Gastroesophageal sphincter (tissue), 4 donors: ENCODE measurements at regions not wholly inside any gene's neighbourhood (a gene's known extent, or its start where the extent isn't known, plus 50 kb on each side); places are given as distances from the start of the nearest gene placed in this dataset.

Experiments
- ATAC-seq: fragments of 150-250 bp; one replicate; pipeline ENCODE4 v1.9.1; 2016; ENCODE audit warnings: mild to moderate bottlenecking, moderate library complexity
- H3K27ac ChIP-seq, 4 donors: fragments of 200-600 bp; sonication (generic) in 3 of 4; 1 replicate in 3 of 4; 2 replicates in 1 of 4; pipeline ENCODE4 v1.5.1; 2016 to 2019
- H3K27me3 ChIP-seq: fragments of 200-600 bp; sonication (generic); one replicate; pipeline ENCODE4 v1.5.1; 2019
- H3K36me3 ChIP-seq, 2 donors: fragments of 200-600 bp; sonication (generic); one replicate each; pipeline ENCODE4 v1.5.1; 2019; ENCODE audit warnings: control low read depth in 1 of 2
- H3K4me1 ChIP-seq, 3 donors: fragments of 200-600 bp; sonication (generic); 1 replicate in 2 of 3; 2 replicates in 1 of 3; pipeline ENCODE4 v1.5.1; 2016 to 2019; ENCODE audit warnings: control low read depth in 2 of 3
- H3K4me3 ChIP-seq, 2 donors: fragments of 200-600 bp; sonication (generic); one replicate each; pipeline ENCODE4 v1.5.1; 2019; ENCODE audit warnings: mild to moderate bottlenecking in 1 of 2, moderate library complexity in 1 of 2
- H3K9me3 ChIP-seq, 3 donors: fragments of 200-600 bp; sonication (generic); one replicate each; pipeline ENCODE4 v1.5.1; 2017 to 2019; ENCODE audit warnings: control low read depth in 2 of 3
- EP300 ChIP-seq: sonication (generic); formaldehyde crosslinking; IDR thresholded peaks from one replicate; pipeline ENCODE4 v1.6.1; 2017; ENCODE audit warnings: antibody characterized with exemption, mild to moderate bottlenecking
- POLR2A ChIP-seq, 2 donors: fragments of 450-650 bp; IDR thresholded peaks; one replicate each; pipeline ENCODE4 v1.6.1; 2017; ENCODE audit warnings: antibody characterized with exemption in 2 of 2, mild to moderate bottlenecking in 2 of 2, moderate library complexity in 1 of 2
- POLR2AphosphoS5 ChIP-seq: sonication (generic); formaldehyde crosslinking; IDR thresholded peaks from one replicate; pipeline ENCODE4 v1.6.1; 2017; ENCODE audit warnings: antibody characterized with exemption
- WGBS, 2 donors: methylation state at CpG; one replicate each; pipeline ENCODE4 v1.1.5; 2018; ENCODE audit warnings: low coverage in 1 of 2; 5-methylcytosine and 5-hydroxymethylcytosine counted together
- TF ChIP-seq, protein P1 (sequence below), 4 experiments: fragments of 200-600 bp in 2 of 4; fragments of 450-650 bp in 2 of 4; sonication (generic) in 1 of 4; IDR thresholded peaks; one replicate each; pipeline ENCODE4 v1.5.1; 2017 to 2019; ENCODE audit warnings: antibody characterized with exemption in 4 of 4, mild to moderate bottlenecking in 2 of 4, moderate library complexity in 2 of 4

DNA sequence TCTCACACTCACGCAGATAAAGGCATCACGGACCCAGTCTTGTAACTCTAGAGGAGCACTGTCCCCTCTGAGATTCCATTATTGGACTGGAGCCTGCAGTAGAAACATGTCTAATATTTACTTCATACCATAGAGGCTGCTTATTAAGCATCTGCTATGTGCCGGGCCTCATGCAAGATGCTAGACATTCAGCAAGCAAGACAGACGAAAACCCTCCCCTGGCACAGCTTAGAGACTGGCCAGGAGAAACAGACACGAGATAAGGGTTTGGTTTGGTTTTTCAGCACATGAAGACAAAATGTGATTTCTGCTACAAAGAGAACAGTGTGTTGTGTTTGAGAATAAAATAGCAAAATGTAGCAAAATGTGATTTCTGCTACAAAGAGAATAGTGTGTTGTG lies 719.2 kb downstream of the MED13L start:
- 63 to 88% methylated on average over 3 to 5 of the region's 5 CpGs for WGBS, 2 donors
- ATAC-seq, result no peak

DNA sequence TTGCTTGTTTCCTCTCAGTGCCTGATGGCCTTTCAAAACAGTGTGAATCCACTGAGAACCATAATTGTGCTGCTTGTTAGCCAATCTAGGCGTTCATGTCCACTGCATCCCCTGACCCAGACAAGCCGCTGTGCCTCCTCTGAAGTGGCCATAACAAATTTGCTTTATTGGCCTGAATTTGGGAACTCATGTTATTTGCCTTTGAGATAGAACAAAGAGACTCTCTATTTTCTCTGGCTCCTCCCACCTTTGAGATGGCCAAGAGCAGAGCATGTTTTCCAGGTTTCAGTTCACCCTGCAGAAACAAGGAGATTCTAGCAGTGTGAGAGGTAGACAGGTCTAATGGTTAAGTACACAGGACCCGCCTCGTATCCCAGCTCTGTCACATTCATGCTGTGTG lies 723.9 kb downstream of the MED13L start:
- no peak for ATAC-seq
- Histone ChIP-seq H3K4me3 (no peak overlapping the region), H3K36me3 (no peaks in the 10 kb centered on the region), H3K9me3 (peaks cover 0 to 12% (median 0%) of the 10 kb centered on the region in 3 donors), H3K27ac (no peak overlapping the region), H3K4me1 (no peaks in the 10 kb centered on the region), H3K27me3 (no peaks in the 10 kb centered on the region)
- 83% methylated on average over 4 of the region's 4 CpGs; no CpG with 5 or more reads in 1 of the 2 donors for WGBS, 2 donors
- TF ChIP-seq POLR2A (IDR thresholded peaks at IDR 0.05), result no peak
- TF ChIP-seq, protein P1, sequence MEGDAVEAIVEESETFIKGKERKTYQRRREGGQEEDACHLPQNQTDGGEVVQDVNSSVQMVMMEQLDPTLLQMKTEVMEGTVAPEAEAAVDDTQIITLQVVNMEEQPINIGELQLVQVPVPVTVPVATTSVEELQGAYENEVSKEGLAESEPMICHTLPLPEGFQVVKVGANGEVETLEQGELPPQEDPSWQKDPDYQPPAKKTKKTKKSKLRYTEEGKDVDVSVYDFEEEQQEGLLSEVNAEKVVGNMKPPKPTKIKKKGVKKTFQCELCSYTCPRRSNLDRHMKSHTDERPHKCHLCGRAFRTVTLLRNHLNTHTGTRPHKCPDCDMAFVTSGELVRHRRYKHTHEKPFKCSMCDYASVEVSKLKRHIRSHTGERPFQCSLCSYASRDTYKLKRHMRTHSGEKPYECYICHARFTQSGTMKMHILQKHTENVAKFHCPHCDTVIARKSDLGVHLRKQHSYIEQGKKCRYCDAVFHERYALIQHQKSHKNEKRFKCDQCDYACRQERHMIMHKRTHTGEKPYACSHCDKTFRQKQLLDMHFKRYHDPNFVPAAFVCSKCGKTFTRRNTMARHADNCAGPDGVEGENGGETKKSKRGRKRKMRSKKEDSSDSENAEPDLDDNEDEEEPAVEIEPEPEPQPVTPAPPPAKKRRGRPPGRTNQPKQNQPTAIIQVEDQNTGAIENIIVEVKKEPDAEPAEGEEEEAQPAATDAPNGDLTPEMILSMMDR (IDR thresholded peaks at IDR 0.05), result no peak
- TF ChIP-seq POLR2AphosphoS5, result no peak
- no peak for TF ChIP-seq EP300

More for the DNA sequence above, 719.2 kb downstream of the MED13L start:
- H3K9me3 ChIP-seq, result peaks cover 0 to 12% (median 0%) of the 10 kb centered on the region in 3 donors
- TF ChIP-seq, protein P1 (IDR thresholded peaks at IDR 0.05), result no peak
- no peak for TF ChIP-seq EP300
- no peak overlapping the region for H3K4me3 ChIP-seq
- H3K27ac ChIP-seq, result no peak overlapping the region
- no peaks in the 10 kb centered on the region for H3K4me1 ChIP-seq
- peaks cover 1% of the 10 kb centered on the region for H3K27me3 ChIP-seq
- no peaks in the 10 kb centered on the region for H3K36me3 ChIP-seq

DNA sequence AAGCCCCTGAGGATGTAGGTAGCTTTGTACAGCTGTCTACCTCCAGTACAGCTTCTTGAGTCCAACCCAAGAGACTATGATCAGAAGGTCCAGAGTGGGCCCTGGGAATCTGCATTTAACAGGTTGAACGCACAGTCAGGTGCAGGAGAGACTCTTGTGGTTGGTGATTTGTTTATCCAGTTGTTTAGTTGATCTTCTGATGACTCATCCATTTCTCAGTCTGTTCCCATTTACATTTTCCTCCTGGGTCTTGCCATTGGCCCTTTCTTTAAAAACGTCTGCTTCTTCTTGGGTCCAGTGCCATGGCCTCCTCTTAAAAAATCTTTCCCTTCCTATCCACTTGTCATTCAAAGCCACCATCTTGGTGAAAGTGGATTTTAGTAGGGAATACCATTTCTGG lies 734.2 kb downstream of the MED13L start:
- no peak for TF ChIP-seq POLR2A (IDR thresholded peaks at IDR 0.05)
- no peak for TF ChIP-seq POLR2AphosphoS5
- TF ChIP-seq EP300, result no peak
- TF ChIP-seq, protein P1 (IDR thresholded peaks at IDR 0.05), result no peak
- Histone ChIP-seq H3K4me1 (no peaks in the 10 kb centered on the region), H3K9me3 (peaks cover 0 to 14% (median 0%) of the 10 kb centered on the region in 3 donors), H3K27me3 (peaks cover 4% of the 10 kb centered on the region), H3K36me3 (no peaks in the 10 kb centered on the region), H3K27ac (no peak overlapping the region), H3K4me3 (no peak overlapping the region)
- WGBS, 2 donors, result 72 to 82% methylated on average over 2 of the region's 2 CpGs
- no peak for ATAC-seq

DNA sequence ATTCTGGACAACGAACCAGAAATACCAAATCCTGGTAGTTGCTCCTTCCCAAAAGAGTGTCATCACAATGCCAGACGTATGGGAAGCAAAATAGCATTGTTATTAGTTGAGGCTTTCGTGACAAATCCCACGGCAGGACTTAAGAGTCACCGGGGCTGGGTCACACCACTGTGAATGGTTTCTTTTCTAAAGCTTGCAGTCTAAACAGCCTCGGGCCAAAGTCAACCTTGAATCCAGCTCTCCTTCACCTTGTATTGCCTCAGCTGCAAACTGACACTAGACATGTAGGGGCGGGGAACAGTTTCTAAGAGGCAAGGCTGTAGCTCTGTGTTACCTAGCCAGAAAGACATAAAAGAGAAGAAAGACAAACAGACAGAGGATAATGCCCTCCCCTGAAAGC lies 734.8 kb downstream of the MED13L start:
- WGBS, 2 donors, result 68 to 76% methylated on average over 5 of the region's 7 CpGs
- Histone ChIP-seq H3K4me1 (no peaks in the 10 kb centered on the region), H3K9me3 (peaks cover 0 to 17% (median 0%) of the 10 kb centered on the region in 3 donors), H3K36me3 (no peaks in the 10 kb centered on the region), H3K27me3 (peaks cover 4% of the 10 kb centered on the region), H3K27ac (no peak overlapping the region), H3K4me3 (no peak overlapping the region)
- ATAC-seq, result no peak
- TF ChIP-seq POLR2AphosphoS5 (no peak), POLR2A (IDR thresholded peaks at IDR 0.05) (no peak), EP300 (no peak)
- TF ChIP-seq, protein P1 (IDR thresholded peaks at IDR 0.05), result no peak

DNA sequence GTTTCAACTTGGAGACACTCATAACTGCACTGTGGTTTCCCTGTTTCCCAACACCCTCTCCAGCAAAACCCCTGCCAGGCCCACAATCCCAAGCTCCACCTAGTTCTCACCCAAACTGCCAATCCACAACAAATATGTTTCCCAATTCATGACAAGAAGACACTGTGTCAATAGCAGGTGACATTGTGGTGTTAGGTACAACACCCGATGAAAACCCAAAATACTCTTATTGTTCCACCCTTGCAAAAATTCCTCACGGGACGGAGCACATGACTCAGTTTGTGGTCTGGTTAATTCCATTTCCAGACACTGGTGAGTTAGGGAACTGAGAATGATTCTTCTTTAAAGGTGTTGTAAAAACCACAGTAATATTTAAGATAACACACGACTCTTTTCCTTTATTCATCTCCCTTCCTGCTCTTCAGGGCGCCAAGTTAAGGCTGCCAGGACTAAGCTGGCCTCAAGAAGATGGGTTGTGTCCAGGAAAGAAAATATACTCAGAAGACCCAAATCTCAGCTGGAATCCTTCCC lies 735.5 kb downstream of the MED13L start:
- no peak for ATAC-seq
- peaks cover 0 to 23% (median 0%) of the 10 kb centered on the region in 3 donors for H3K9me3 ChIP-seq
- TF ChIP-seq, protein P1 (IDR thresholded peaks at IDR 0.05), result no peak
- no peak for TF ChIP-seq EP300
- TF ChIP-seq POLR2AphosphoS5, result no peak
- no peak for TF ChIP-seq POLR2A (IDR thresholded peaks at IDR 0.05)
- no peak overlapping the region for H3K27ac ChIP-seq
- no peaks in the 10 kb centered on the region for H3K36me3 ChIP-seq
- peaks cover 4% of the 10 kb centered on the region for H3K27me3 ChIP-seq
- no peak overlapping the region for H3K4me3 ChIP-seq
- no peaks in the 10 kb centered on the region for H3K4me1 ChIP-seq
- 64 to 79% methylated on average over 5 of the region's 5 CpGs for WGBS, 2 donors
